HG03439 (cell line): ENCODE measurements at regions not wholly inside any gene's neighbourhood (a gene's known extent, or its start where the extent isn't known, plus 50 kb on each side); places are given as distances from the start of the nearest gene placed in this dataset.
"Not testable (repeated sequence)": the region's sequence is repeated elsewhere in the genome, so short reads cannot be mapped to it uniquely, and the experiment has no call there.

ENCODE experiments used
- ATAC-seq: cut with Tn5 transposase; IDR thresholded peaks from one replicate; pipeline ENCODE4 v1.9.1; 2021; ENCODE audit warnings: mild to moderate bottlenecking, moderate library complexity; ENCODE audit not compliant: unreplicated experiment

- ATAC-seq, result no peak
These were observed 166.5 kb upstream of the MMS22L start for GRCh38 chr6:97449444-97449966.

GRCh38 chr6:97450087-97450486 lies 167.1 kb upstream of the MMS22L start:
- ATAC-seq, result no peak

- ATAC-seq, result no peak
These were observed 173.1 kb upstream of the MMS22L start for GRCh38 chr6:97456070-97456469.

- no peak for ATAC-seq
These were observed 176.5 kb upstream of the MMS22L start for GRCh38 chr6:97459535-97459934.

- ATAC-seq, result no peak
These were observed 177.0 kb upstream of the MMS22L start for GRCh38 chr6:97459986-97460385.

GRCh38 chr6:97460394-97461080 lies 177.5 kb upstream of the MMS22L start:
- no peak for ATAC-seq

- ATAC-seq, result no peak
These were observed 178.2 kb upstream of the MMS22L start for GRCh38 chr6:97461218-97461617.

- ATAC-seq, result no peak
These were observed 179.0 kb upstream of the MMS22L start for GRCh38 chr6:97462031-97462430.

- no peak for ATAC-seq
These were observed 180.1 kb upstream of the MMS22L start for GRCh38 chr6:97462938-97463598.

- ATAC-seq, result no peak
These were observed 183.0 kb upstream of the MMS22L start for GRCh38 chr6:97465877-97466561.

GRCh38 chr6:97468981-97469380 lies 186.0 kb upstream of the MMS22L start:
- no peak for ATAC-seq

GRCh38 chr6:97469451-97469850 lies 186.4 kb upstream of the MMS22L start:
- no peak for ATAC-seq

GRCh38 chr6:97470322-97470721 lies 187.3 kb upstream of the MMS22L start:
- ATAC-seq, result no peak

- no peak for ATAC-seq
These were observed 191.0 kb upstream of the MMS22L start for GRCh38 chr6:97473979-97474378.

- peak; percentile 97 for ATAC-seq
These were observed 214.8 kb upstream of the MMS22L start for GRCh38 chr6:97497713-97498331.

- ATAC-seq, result no peak
These were observed 218.8 kb upstream of the MMS22L start for GRCh38 chr6:97501853-97502252.

GRCh38 chr6:97508646-97509045 lies 225.6 kb upstream of the MMS22L start:
- no peak for ATAC-seq

- ATAC-seq, result not testable (repeated sequence)
These were observed 230.2 kb upstream of the MMS22L start for GRCh38 chr6:97513260-97513659.

- no peak for ATAC-seq
These were observed 241.8 kb upstream of the MMS22L start for GRCh38 chr6:97524811-97525210.

- no peak for ATAC-seq
These were observed 252.8 kb upstream of the MMS22L start for GRCh38 chr6:97535800-97536199.

- no peak for ATAC-seq
These were observed 265.3 kb upstream of the MMS22L start for GRCh38 chr6:97548354-97548753.
